NCI-H2107 treated with DMSO at 0.1 percent for 48 hours (cell line): ENCODE measurements at regions not wholly inside any gene's neighbourhood (a gene's known extent, or its start where the extent isn't known, plus 50 kb on each side); places are given as distances from the start of the nearest gene placed in this dataset.
"Not testable (repeated sequence)": the region's sequence is repeated elsewhere in the genome, so short reads cannot be mapped to it uniquely, and the experiment has no call there.

Experiments
- DNase-seq: peaks from one replicate; lab custom pipeline; 2025; ENCODE audit not compliant: unreplicated experiment; lab: John Stamatoyannopoulos, UW

DNA sequence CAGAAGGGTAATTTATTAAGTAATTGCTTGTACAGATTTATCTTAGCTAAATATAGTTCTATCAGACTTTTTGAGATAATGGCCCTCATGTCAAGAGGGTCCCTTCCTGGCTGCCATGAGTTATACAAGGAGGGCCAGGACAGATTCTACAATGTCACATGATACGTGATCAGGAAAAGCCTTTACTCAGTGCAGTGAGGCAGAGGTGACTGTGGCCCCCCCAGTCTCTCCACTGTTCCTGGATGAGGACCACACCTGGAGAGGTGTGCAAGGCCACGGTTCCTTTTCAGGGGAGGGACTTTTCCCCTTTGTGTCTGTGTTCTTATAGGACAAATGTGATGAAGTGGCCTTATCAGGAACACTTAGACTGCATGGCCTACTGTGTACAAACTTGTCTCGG, 54.3 kb upstream of the LRCH1 start:
- no peak for DNase-seq

DNA sequence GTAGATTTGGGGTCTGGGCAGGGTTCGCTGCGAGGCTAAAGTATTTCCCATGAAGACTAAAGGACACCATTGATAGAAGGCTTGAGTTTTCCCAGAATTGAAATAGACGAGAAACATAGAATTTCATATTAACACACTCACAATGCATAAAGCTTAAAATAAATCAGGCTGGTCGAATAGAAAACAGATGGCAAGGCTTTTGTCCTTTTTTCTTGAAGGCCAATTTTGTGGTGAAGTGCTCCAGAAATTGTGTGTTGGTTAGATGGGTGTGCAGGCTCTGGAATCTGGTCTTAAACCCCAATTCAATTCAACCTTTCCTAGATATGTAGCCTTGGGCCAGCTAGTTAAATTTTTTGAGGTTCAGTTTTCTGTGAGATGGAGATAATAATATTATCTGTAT, 56.9 kb upstream of the LRCH1 start:
- DNase-seq = no peak

- DNase-seq = no peak
Measured at GRCh38 chr13:46495651-46496050, 57.3 kb upstream of the LRCH1 start.

DNA sequence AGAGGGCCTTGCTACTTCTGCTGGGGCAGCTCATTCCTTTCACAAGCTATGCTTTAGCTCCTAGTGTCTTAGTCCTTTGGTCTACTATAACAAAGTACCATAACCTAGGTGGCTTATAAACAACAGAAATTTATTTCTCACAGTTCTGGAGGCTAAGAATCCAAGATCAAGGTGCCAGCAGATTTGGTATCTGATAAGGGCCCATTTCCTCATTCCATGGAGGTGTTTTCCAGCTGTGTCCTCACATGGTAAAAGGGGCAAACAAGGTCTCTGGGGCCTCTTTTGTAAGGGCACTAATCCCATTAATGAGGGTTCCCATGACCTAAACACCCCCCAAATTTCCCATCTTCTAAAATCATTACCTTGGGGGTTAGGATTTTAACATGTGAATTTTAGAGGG, 57.9 kb upstream of the LRCH1 start:
- no peak for DNase-seq

DNA sequence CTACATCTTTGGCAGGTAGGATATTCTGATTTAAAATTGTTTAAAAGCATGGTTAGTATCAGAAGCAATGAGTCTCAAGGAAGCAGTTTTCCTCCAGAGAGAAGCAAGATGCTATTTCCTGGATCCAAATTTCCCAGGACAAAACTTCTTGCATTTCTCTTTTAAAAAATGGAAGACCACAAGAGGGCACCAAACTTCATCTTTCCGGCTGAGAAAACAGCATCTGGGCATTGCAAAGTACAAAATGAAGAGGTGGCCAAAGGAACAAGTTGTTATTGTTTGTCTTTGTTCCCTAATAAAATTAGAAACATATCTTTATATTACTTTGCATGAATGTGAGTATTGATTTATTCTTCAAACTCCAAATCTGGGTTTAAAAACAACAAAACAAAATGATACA, 60.0 kb upstream of the LRCH1 start:
- DNase-seq = peak; percentile 27

DNA sequence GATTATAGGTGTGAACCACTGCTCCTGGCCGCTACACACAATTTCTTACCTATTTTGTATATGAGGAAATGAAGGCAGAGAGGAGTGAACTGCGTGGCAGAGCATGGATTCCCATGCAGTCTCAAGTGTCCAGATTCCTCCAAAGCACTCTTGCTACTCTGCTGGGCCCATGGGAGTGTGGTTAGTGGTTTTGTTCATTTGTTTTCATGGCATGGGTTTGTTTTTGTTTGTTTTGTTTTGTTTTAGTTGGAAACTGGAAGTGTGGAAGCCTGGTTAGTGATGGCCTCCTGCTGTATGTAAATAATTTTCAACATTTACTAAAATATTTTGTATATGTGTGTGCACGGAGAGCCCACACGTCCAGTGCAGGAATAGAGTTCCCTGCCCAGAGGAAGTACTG, 61.3 kb upstream of the LRCH1 start:
- no peak for DNase-seq

GRCh38 chr13:46490713-46491112, 62.3 kb upstream of the LRCH1 start:
- DNase-seq = not testable (repeated sequence)

DNA sequence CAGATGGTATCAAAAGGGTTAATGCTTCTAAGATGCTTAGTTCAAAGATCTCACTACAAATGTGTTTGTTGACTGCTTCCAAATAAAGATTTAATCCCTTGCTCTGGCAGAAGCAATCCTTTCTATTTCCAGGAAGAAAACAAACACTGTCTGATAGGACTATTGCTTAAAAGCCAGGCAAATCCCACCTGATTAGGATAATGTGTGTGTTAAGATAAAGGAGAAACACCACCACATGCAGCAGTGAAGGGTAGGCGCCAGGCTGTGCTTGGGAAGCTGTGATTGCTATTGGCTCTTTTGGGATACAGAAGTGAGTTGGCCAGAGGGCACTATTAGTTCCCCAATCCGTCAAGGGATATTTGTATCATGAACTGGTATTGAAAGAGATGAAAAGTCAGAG, 62.8 kb upstream of the LRCH1 start:
- DNase-seq = no peak

DNA sequence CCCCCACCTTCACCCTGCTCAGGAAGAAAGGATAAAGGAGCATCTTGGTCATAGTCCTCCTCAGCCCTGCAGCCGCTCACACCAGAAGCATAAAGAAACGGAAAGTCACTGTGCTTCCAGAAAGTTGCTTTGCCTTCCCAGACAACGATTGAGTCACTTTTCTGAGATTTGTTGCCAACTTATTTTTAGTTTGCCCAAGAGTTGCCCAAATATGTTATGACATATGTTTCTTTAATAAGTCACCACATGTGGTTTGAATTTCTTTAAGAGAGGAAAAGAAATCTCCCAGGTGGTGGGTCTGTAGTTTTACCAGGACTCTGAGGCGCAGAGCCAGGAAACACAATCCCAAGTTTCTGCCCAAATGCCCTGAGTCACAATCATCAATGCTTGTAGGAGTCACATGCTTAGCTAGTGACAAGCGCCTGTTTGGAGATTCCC, 63.4 kb upstream of the LRCH1 start:
- DNase-seq = no peak

GRCh38 chr13:46487748-46488147, 65.2 kb upstream of the LRCH1 start:
- no peak for DNase-seq

DNA sequence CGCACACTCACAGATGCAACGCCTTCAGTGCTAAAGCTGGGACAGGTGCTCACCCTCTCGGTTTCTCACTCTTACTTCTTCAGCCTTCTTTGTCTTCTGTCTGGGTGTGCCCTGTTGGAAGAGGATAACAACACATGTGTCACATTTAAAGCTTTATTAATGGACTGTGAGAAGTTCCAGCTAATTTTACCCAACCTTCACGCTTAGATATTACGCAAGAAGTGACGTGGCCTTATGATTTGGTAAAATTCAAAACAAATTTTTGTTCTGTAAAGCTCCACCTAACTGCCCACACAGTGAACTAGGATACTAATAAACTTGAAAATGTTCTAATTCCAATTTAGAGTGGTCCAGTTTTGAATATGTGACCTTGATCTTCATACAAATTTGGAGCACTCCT, 66.7 kb upstream of the LRCH1 start:
- DNase-seq = no peak

DNA sequence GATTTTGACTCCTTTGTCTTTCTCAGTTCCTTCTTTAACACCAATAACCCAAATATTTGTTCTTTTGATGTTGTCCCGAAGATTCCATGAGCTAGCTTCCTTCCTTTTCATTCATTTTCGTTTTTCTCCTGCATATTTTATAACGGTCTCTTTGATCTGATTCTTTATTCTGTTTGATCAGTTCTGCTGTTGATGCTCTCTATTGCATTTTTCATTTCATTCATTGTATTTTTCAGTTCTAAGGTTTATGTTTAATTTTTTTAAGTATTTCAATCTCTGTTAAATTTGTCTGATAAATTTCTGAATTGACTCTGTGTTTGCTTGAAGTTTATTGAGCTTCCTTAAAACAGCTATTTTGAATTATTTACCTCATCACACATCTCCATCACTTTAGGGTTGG, 68.4 kb upstream of the LRCH1 start:
- no peak for DNase-seq

GRCh38 chr13:46481166-46481565, 71.8 kb upstream of the LRCH1 start:
- DNase-seq = no peak

DNA sequence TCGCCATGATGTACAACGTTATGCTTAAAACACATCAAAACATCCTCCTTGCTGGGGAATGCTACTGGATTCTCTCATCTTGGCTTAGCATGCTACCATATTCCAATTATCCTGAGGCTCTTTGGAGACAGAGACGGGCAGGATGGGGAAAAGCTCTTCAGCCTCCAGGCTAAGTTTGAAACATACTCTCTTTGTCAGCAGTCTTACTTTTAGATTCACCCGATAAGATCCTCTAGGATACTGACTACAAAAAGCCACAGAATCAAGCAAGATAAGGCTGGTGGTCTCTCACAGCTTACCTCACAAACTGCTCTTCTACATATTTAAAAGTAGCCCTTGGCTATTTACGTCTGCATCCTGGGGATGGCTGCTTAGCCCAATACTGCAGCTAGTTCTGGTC, 72.8 kb upstream of the LRCH1 start:
- no peak for DNase-seq

DNA sequence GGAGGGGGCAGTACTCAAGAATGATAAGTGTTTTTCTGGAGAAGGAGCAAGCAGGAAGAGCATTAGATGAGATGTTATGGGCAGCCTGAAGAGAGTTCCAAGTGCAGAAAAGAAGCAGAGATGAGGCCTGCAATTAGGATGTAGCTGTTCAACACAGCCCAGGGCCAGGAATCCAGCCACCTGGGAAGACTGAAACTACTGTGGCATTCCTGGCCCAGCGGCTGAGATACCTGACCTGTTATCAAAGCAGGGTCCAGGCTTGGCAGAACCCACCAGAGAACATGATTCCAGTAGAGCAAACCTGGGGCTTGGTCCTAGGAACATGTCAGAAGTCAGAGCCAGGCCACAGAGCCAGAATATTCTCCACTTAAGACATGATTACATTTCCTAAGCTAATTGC, 73.3 kb upstream of the LRCH1 start:
- no peak for DNase-seq

DNA sequence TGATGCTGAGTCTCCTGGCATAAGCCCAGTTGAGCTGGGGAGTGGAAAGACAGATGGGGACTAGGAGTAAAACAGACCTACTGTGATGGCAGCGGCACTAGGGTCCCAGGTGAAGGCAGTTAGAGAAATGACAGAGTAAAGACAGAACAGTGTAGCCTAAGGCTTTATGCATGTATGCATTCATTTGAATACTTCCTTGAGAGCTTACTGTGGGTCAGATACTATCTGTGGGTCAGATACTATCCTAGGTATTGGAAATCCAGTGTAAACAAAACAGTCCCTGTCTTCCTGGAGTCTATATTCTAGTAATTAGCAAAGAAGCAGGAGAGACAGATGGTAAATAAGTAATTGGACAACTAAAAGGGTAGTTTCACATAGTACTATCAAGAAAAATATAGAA, 73.7 kb upstream of the LRCH1 start:
- DNase-seq = no peak

DNA sequence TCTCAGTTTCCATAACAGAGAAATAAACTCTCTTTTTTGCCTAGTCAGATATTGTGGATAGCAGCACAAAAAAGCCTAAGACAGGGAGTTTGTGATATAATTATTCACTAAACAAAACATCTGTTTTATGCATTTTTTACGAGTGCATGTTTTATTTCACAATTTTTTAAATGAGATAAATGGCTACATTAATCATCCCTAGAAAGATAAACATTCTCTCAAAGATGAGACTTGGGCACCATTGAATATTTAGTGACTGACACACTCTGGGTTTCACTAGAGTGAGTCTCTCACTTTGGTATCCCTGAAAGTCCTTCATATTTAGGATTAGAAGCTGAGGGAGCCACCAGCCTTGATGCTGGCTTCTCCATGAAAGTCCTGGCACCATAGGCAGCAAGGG, 74.3 kb upstream of the LRCH1 start:
- no peak for DNase-seq

GRCh38 chr13:46476174-46476573, 76.8 kb upstream of the LRCH1 start:
- no peak for DNase-seq

GRCh38 chr13:46475541-46475991, 77.4 kb upstream of the LRCH1 start:
- DNase-seq = no peak

DNA sequence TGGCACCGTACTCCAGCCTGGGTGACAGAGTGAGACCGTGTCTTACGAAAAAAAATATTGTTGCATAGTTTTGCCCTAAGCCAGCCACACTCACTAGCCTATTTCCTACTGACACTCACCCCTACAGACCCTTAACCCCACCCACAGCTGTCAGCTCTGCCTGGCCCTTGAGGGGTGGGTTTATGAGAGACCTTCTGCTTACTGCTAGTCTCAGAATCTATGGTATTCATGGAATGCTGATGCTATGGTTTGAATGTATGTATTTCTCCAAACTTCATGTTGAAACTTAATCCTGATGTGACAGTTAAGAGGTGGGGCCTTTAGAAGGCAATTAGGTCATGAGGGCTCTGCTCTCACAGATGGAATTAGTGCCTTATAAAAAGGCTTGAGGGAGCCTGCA, 79.2 kb upstream of the LRCH1 start:
- DNase-seq = no peak

- no peak for DNase-seq
Measured at GRCh38 chr13:46472384-46472783, 80.6 kb upstream of the LRCH1 start.

DNA sequence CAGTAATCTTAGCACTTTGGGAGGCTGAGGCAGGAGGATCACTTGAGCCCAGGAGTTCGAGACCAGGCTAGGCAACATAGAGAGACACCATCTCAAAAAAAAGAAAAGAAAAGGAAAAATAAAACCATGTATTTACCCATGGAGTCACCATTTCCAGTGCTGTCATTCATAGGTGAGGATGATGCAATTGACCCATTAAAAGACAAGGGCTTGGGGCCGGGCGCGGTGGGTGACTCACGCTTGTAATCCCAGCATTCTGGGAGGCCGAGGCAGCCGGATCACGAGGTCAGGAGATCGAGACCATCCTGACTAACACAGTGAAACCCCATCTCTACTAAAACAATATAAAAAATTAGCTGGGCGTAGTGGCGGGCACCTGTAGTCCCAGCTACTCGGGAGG, 82.6 kb upstream of the RUBCNL start:
- DNase-seq = not testable (repeated sequence)

- DNase-seq = no peak
Measured at GRCh38 chr13:46468570-46469463, 81.8 kb upstream of the RUBCNL start.
